Large intestine (tissue), 3 donors: ENCODE measurements at regions not wholly inside any gene's neighbourhood (a gene's known extent, or its start where the extent isn't known, plus 50 kb on each side); places are given as distances from the start of the nearest gene placed in this dataset.
A peak's percentile ranks its signal among the peaks of the same experiment; 100 is the strongest.

Experiments used
- DNase-seq, 2 donors: peaks; one replicate each; pipeline versions ENCODE4 v3.0.0 to v3.0.0-alpha.2; 2013
- H3K27ac ChIP-seq: one replicate; pipeline ENCODE4 v1.5.1; 2013; ENCODE audit warnings: low read length
- H3K27me3 ChIP-seq: 2 replicates; pipeline ENCODE4 v1.6.1; 2013; ENCODE audit warnings: low read length; ENCODE audit not compliant: control insufficient read depth, insufficient read depth
- H3K36me3 ChIP-seq: 2 replicates; pipeline ENCODE4 v1.6.1; 2013; ENCODE audit warnings: low read length; ENCODE audit not compliant: control insufficient read depth, insufficient read depth
- H3K4me1 ChIP-seq: one replicate; pipeline ENCODE4 v1.6.1; 2013; ENCODE audit warnings: low read length; ENCODE audit not compliant: control insufficient read depth, insufficient read depth
- H3K4me3 ChIP-seq: one replicate; pipeline ENCODE4 v1.5.1; 2013; ENCODE audit warnings: low read length
- H3K9me3 ChIP-seq: one replicate; pipeline ENCODE4 v1.6.1; 2013; ENCODE audit warnings: mild to moderate bottlenecking, low read depth, low read length, moderate library complexity; ENCODE audit not compliant: control insufficient read depth
- WGBS: methylation state at CpG from one replicate; pipeline ENCODE4 v1.1.5; 2013; ENCODE audit warnings: low lambda C conversion rate; ENCODE audit not compliant: insufficient coverage; 5-methylcytosine and 5-hydroxymethylcytosine counted together

DNA sequence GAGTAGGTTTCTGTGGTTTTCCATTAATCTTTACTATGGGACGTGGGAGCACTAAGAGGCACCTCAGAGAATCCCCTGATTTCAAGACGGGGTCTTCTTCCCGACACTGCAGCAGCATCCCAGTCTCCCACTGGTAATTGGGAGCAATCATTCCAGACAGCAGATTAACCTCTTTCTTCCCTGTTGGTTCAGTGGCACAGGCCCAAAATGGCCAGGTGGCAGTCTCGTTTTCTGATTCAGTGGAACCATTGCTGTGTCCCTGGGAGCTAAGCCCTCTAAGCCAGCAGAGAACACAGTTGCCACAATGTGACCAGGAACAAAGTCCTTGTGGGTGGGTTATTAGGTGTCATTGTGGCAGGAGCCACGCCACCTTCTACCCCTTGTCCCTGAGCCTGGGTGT lies 342.1 kb downstream of the MATN1 start:
- WGBS = no CpG with 5 or more reads among the region's 5 CpGs
- DNase-seq = no peak
- H3K27ac ChIP-seq = no peak overlapping the region
- H3K27me3 ChIP-seq = peaks cover 9% of the 10 kb centered on the region
- no peaks in the 10 kb centered on the region for H3K9me3 ChIP-seq
- peaks cover 24% of the 10 kb centered on the region for H3K4me1 ChIP-seq
- no peak overlapping the region for H3K4me3 ChIP-seq
- H3K36me3 ChIP-seq = no peaks in the 10 kb centered on the region

DNA sequence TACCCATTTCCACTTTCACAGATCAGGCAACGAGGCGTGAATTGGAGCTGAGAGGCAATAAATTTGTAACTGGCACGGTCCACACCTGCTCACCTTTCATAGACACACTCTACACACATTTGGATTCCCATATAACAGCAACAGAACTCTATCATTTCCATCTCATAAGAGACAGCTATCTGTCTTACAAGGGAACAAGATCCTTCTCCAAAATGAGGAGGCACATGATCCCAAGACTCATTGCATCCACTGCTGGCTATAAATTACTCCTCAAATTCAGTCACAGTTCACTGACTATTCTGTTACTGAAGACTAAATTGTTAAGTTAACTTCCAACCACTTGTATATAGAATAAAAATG lies 342.8 kb downstream of the MATN1 start:
- Histone ChIP-seq H3K9me3 (no peaks in the 10 kb centered on the region), H3K27me3 (peaks cover 9% of the 10 kb centered on the region), H3K4me1 (peaks cover 18% of the 10 kb centered on the region), H3K27ac (no peak overlapping the region), H3K4me3 (no peak overlapping the region), H3K36me3 (no peaks in the 10 kb centered on the region)
- DNase-seq = no peak
- WGBS = no CpG with 5 or more reads among the region's 3 CpGs

DNA sequence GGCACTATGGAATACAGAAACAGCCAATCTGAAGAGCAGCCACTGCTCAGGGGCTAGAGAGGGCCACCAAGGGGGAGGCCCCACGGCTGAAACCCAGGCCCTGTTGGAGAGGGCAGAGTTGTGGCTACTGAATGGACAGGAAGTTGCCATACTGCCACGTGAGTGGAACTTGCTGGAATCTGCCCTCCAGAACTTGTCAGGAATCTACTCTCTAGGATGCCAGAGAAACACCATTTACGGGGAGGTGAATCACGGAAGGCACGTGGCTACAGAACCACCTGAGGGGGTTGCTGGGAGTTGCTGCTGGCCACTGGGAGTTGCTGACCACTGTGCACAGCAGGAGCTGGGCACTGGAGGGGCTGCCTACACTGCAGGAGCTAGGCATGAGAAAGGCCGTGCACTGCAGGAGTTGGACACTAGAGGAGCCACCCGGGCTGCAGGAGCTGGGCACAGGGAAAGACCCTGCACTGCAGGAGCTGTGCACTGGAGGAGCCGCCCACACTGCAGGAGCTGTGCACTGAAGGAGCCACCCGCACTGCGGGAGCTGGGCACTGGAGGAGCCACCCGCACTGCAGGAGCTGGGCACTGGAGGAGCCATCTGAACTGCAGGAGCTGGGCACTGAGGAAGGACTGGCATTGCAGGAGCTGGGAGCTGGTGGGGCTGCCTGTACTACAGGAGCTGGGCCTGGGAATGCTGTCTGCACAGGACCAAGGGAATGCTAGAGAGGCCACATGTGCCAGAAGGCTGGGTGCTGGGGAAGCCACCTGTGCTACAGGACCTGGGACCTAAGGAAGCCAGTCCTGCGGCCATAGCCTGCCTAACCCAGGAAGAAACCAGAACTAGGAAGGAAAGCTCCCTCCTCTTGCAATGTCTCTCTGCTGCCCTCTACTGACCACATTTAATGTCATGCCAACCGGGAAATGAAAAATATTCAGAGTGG lies 343.4 kb downstream of the MATN1 start:
- peaks cover 9% of the 10 kb centered on the region for H3K27me3 ChIP-seq
- no peak overlapping the region for H3K27ac ChIP-seq
- WGBS = 0% methylated on average over 1 of the region's 13 CpGs

DNA sequence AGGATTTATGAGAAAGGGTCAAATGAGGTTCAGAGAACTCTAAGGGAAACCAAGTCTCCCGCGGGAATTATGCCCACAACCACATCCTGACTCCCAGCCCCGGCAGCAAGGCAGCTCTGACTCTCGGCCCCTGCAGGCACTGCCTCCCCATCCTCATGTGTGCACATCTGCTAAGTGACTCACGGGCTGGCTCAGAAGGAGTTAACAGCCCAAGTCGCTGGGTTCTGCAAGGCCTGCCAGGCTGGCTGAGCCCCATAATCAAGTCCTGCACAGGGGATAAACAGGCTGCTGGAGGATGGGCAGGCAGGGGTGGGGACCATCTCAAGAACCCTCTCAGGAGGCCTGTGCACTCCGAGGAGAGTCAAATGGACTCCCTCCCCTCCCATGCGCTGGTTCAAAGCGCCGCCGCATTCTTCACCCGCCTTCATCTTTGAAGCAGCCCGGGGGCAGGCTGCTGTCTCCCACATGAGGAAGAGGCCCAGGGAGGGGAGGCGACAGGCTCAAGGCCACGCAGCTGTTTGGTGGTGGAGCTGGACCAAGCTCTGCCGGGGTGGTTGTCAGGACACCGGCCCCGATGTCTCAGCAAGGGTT lies 344.3 kb downstream of the MATN1 start:
- no CpG with 5 or more reads among the region's 18 CpGs for WGBS
- DNase-seq = peak; percentile 29
- no peak overlapping the region for H3K4me3 ChIP-seq
- H3K27ac ChIP-seq = no peak overlapping the region
- H3K36me3 ChIP-seq = no peaks in the 10 kb centered on the region
- H3K4me1 ChIP-seq = peaks cover 15% of the 10 kb centered on the region
- H3K27me3 ChIP-seq = peaks cover 9% of the 10 kb centered on the region
- no peaks in the 10 kb centered on the region for H3K9me3 ChIP-seq

More for the DNA sequence above, 343.4 kb downstream of the MATN1 start:
- peak; percentile 57 to 66 for DNase-seq
- H3K9me3 ChIP-seq = no peaks in the 10 kb centered on the region
- H3K4me1 ChIP-seq = peaks cover 15% of the 10 kb centered on the region
- no peak overlapping the region for H3K4me3 ChIP-seq
- H3K36me3 ChIP-seq = no peaks in the 10 kb centered on the region

DNA sequence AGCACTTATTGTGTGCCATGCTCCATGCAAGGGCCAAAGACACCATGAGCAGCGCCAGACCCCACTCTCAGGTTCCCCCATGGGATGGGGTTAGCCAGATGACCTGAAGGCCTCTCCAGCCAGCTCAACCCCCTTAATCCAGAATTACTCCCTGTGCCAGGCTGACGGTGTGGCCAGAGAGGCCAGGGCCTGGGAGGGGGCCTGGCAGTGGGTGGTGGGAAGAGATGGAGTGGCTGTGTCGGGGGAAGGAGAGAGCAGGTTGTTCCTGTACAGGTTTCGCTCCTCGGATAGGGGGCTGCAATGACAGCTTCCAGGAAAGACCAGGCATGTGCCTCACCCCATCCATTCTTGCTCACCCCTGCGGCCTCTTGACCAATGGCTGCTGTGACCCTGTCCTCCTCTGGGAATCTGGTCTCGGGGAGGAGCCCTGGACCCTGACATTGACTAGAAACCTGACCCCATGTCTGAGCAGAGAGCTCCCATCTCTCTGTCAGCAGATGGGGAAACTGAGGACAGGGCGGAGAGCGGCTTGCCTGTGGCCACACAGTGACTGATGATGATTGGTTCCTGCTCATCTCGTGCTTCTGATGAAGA lies 345.3 kb downstream of the MATN1 start:
- no peaks in the 10 kb centered on the region for H3K36me3 ChIP-seq
- no peak for DNase-seq
- no CpG with 5 or more reads among the region's 10 CpGs for WGBS
- no peaks in the 10 kb centered on the region for H3K9me3 ChIP-seq
- H3K27ac ChIP-seq = no peak overlapping the region
- H3K27me3 ChIP-seq = peaks cover 9% of the 10 kb centered on the region
- no peak overlapping the region for H3K4me3 ChIP-seq
- peaks cover 15% of the 10 kb centered on the region for H3K4me1 ChIP-seq

DNA sequence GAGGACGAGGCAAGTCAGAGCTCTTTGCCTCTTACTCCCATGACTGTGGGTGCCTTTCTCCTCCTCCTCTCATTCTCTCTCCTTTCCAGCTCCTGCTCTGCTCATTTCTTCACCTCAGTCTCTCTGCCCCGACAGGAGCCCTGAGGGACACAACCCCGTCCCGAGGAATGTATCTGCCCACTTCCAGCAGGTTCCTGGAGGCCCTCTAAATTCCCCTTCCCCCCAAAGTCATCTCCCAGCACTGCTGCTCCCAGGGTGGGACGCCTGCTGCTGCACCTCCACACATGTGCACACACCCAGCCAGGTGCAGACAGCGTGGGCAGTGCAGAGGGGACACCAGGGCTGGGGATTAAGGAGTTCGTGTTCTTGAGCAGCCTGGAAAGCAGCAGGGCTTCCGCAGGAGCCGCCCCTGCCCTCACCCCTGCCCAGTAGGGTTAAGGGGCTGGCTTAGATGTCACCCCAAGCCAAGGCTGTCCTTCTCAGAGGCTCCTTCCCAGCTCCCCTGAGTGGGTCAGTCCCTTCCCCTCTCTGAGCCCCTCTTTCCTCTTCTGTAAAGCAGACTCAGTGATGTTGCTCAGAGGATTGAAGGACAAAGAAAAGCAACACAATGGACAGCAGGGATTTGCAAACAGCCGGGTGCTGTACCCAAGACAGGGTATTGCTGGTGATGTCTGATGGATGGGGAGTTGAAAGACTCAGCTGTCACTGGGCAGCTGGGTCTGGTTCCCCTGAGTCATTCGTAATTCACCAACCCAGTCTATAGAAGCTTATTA lies 346.0 kb downstream of the MATN1 start:
- H3K27me3 ChIP-seq = peaks cover 9% of the 10 kb centered on the region
- peaks cover 15% of the 10 kb centered on the region for H3K4me1 ChIP-seq
- no peaks in the 10 kb centered on the region for H3K9me3 ChIP-seq
- H3K36me3 ChIP-seq = no peaks in the 10 kb centered on the region
- no peak for DNase-seq
- no peak overlapping the region for H3K27ac ChIP-seq
- whole genome bisulfite sequencing = no CpG with 5 or more reads among the region's 11 CpGs
- H3K4me3 ChIP-seq = no peak overlapping the region

DNA sequence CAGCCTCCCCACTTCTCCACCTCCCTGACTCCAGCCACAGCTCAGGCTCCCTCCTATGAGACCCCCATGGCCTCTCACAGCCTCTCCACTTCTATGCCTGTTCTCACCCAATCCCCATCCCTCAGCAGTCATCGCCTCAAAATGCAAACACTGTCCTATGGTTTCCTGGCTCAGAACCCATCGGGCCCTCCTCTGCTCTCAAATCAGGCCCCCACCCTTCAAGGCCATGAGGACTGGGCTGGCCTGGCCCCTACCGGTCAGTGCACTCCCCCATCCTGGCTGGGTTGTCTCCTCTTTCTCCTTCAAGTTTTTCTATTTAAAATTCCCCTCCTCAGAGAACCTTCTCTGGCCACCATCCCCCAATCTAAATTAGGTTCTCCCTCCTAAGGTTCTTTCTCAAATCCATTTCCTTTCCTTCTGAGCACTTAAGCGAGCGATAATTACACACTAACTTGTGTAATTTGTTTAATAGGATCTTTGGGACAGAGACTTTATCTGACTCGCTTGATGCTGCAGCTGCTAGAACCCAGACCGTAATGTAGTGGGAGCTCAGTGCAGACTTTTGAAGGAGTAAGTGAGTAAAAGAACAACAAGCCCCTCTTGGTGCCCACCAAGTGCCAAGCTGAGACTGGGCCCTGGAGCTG lies 347.2 kb downstream of the MATN1 start:
- DNase-seq = no peak
- Histone ChIP-seq H3K4me3 (no peak overlapping the region), H3K36me3 (no peaks in the 10 kb centered on the region), H3K9me3 (no peaks in the 10 kb centered on the region), H3K4me1 (peaks cover 15% of the 10 kb centered on the region), H3K27ac (no peak overlapping the region), H3K27me3 (peaks cover 9% of the 10 kb centered on the region)
- WGBS = 80% methylated on average over 1 of the region's 7 CpGs

DNA sequence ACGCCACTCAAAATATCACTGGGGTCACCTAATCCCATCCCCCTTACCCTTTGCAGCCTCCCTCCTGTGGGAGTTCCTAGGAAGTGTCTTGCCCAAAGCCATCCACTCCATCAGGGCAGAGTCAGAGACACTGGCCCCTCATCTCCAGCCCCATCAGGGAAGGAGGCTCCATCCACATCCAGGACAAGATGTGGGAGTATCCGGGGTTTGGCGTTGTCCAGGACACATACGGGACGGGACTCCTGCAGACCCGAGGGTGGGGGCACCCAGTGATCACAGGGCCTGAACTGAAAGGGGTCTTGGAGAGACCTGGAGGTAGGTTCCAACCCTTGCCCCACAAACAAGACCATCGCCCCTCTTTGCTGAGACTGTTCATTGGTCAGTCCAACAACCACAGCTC lies 348.2 kb downstream of the MATN1 start:
- no peak overlapping the region for H3K27ac ChIP-seq
- H3K4me1 ChIP-seq = peaks cover 13% of the 10 kb centered on the region
- no peaks in the 10 kb centered on the region for H3K36me3 ChIP-seq
- DNase-seq = no peak
- no CpG with 5 or more reads among the region's 7 CpGs for WGBS
- no peaks in the 10 kb centered on the region for H3K9me3 ChIP-seq
- H3K4me3 ChIP-seq = no peak overlapping the region
- peaks cover 9% of the 10 kb centered on the region for H3K27me3 ChIP-seq

DNA sequence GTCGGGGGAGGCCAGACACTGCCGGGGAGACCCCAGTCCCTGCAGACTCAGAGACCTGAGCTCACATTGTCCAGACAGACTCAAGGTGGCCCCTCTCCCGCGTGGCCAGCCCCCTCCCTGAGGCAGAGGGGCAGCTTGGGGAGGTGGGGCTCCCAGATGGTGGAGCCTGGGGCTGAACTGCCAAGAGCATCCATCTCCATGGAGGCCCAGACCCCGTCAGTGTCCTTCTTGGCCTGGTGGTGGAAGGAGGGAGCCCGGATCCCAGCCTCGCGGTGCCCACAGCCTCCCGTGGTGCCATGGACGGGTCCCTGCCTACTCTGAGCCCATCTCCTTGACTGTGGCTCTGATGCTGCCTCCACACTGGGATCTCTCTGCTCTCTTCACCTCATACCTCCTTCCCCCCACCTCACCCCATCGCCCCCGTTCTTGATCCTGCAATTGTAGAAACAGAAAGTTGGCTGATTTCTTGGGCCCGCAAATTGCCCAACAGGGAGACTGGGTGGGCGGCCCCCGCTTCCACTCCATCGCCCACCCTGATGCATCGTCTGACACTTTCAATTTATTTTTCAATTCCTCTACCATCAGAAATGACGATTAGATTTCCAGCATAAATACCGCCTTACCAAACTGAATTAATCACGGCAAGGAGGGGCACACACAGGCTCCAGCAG lies 348.9 kb downstream of the MATN1 start:
- H3K36me3 ChIP-seq = no peaks in the 10 kb centered on the region
- H3K27ac ChIP-seq = no peak overlapping the region
- peaks cover 7% of the 10 kb centered on the region for H3K4me1 ChIP-seq
- DNase-seq = no peak
- peaks cover 9% of the 10 kb centered on the region for H3K27me3 ChIP-seq
- H3K4me3 ChIP-seq = no peak overlapping the region
- WGBS = 100% methylated on average over 3 of the region's 20 CpGs
- no peaks in the 10 kb centered on the region for H3K9me3 ChIP-seq
